ENCODE measurements at regions not wholly inside any gene's neighbourhood (a gene's known extent, or its start where the extent isn't known, plus 50 kb on each side); places are given as distances from the start of the nearest gene placed in this dataset.

DNA sequence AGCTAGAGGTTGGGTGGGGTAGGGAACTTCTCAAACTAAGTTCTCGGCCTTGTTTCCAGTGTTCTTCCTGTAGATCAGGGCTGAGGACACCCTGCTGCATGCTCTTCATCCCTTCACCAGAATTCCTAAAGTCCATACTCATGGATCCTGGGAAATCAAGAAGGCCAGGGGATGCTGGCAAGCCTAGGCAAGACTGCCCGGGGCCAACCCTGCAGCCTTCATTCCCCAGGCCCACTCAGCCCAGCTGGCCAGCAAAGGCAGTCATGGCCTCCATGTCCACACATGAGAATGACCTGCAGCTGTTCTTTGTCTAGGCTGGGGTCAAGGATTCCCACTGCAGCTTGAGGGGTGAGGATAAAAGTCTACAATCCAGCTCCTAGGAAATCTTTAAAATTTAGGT, 109.3 kb upstream of the ETV6 start:
- Histone ChIP-seq H4K91ac (ENCODE audit: insufficient read length, low read depth, low read length) (no peak overlapping the region), H3T11ph (ENCODE audit: low read length) (no peak overlapping the region), H4K5ac (ENCODE audit: insufficient read length, low read depth, low read length) (no peak overlapping the region), H2AK5ac (ENCODE audit: insufficient read length, low read length) (no peak overlapping the region), H3K23me2 (ENCODE audit: insufficient read length, low read depth, low read length, poor library complexity, severe bottlenecking) (no peaks in the 10 kb centered on the region), H2BK120ac (ENCODE audit: low read depth, low read length, poor library complexity, severe bottlenecking) (no peak overlapping the region), H2BK5ac (ENCODE audit: insufficient read length, low read length) (no peak overlapping the region), H4K20me1 (ENCODE audit: control insufficient read depth, insufficient read depth, insufficient read length) (peaks cover 2% of the 10 kb centered on the region), H3K4ac (ENCODE audit: low read depth, low read length) (no peak overlapping the region), H3K14ac (ENCODE audit: insufficient read depth, low read length) (no peak overlapping the region), H3K27ac (ENCODE audit: insufficient read length, low read depth, low read length) (no peak overlapping the region), H2BK20ac (ENCODE audit: low read depth, low read length, poor library complexity, severe bottlenecking) (no peak overlapping the region), H3K79me1 (ENCODE audit: insufficient read depth, low read depth, low read length, poor library complexity, severe bottlenecking) (no peaks in the 10 kb centered on the region), H3K27me3 (ENCODE audit: insufficient read depth, low read length) (no peaks in the 10 kb centered on the region), H3K18ac (ENCODE audit: insufficient read length, low read depth, low read length) (no peak overlapping the region), H2AFZ (ENCODE audit: low read length) (no peak overlapping the region), H2BK12ac (ENCODE audit: insufficient read length, low read depth, low read length) (no peak overlapping the region), H2BK15ac (ENCODE audit: low read depth, low read length) (no peak overlapping the region), H3K23ac (ENCODE audit: insufficient read length, low read depth, low read length) (no peak overlapping the region), H4K8ac (replicated peaks; ENCODE audit: insufficient read length, low read depth, low read length) (no peak overlapping the region), H3K4me2 (ENCODE audit: insufficient read depth, insufficient read length, low read length) (no peak overlapping the region), H3K56ac (ENCODE audit: insufficient read length, low read depth, low read length) (no peak overlapping the region), H3K4me1 (ENCODE audit: insufficient read depth, low read length) (peaks cover 2% of the 10 kb centered on the region; the same call in 1 of the 2 replicates), H3K79me2 (ENCODE audit: insufficient read depth, low read length) (no peaks in the 10 kb centered on the region), H3K9me3 (ENCODE audit: control insufficient read depth, low read depth, low read length) (no peaks in the 10 kb centered on the region), H3K9ac (ENCODE audit: extremely low read depth, insufficient read length, low read length) (no peak overlapping the region)
- Mint-ChIP-seq H3K4me3 (no peak overlapping the region), H3K36me3 (ENCODE audit: insufficient read depth in 1 of 3, low read depth in 3 of 3) (no peaks in the 10 kb centered on the region), H3K9me3 (peaks cover 0 to 5% of the 10 kb centered on the region in 2 experiments; a peak in 2 of 5 replicates), H3K4me1 (peaks cover 2 to 5% of the 10 kb centered on the region in 2 experiments; a peak in 2 of 4 replicates), H3K27me3 (ENCODE audit: low read depth) (peaks cover 9% of the 10 kb centered on the region), H3K27ac (no peak overlapping the region)
- TF ChIP-seq, protein P1, sequence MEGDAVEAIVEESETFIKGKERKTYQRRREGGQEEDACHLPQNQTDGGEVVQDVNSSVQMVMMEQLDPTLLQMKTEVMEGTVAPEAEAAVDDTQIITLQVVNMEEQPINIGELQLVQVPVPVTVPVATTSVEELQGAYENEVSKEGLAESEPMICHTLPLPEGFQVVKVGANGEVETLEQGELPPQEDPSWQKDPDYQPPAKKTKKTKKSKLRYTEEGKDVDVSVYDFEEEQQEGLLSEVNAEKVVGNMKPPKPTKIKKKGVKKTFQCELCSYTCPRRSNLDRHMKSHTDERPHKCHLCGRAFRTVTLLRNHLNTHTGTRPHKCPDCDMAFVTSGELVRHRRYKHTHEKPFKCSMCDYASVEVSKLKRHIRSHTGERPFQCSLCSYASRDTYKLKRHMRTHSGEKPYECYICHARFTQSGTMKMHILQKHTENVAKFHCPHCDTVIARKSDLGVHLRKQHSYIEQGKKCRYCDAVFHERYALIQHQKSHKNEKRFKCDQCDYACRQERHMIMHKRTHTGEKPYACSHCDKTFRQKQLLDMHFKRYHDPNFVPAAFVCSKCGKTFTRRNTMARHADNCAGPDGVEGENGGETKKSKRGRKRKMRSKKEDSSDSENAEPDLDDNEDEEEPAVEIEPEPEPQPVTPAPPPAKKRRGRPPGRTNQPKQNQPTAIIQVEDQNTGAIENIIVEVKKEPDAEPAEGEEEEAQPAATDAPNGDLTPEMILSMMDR (conservative IDR thresholded peaks at IDR 0.05), result no peak
- no peak for DNase-seq
- no CpG with 5 or more reads among the region's 2 CpGs for WGBS (ENCODE audit: extremely low coverage, insufficient read length, low lambda C conversion rate)
